HepG2 (cell line): ENCODE measurements at regions not wholly inside any gene's neighbourhood (a gene's known extent, or its start where the extent isn't known, plus 50 kb on each side); places are given as distances from the start of the nearest gene placed in this dataset.
A peak's percentile ranks its signal among the peaks of the same experiment; 100 is the strongest.

Experiments
- ATAC-seq: fragments of 200-7000 bp; cut with Tn5 transposase; 3 replicates; pipeline ENCODE4 v1.9.1; 2020; ENCODE audit warnings: mild to moderate bottlenecking, moderate library complexity
- BruUV-seq: library from RNA; stranded (reverse); fragments of 400-500 nt; replicated peaks from 2 replicates; lab custom pipeline; 2021; lab: Mats Ljungman, UMichigan
- CTCF ChIA-PET: fragments of 300-600 bp; formaldehyde crosslinking; extraction: SDS; loops from one replicate; lab custom pipeline; 2021; ENCODE audit warnings: low total read pairs, inconsistent platforms, low intra/inter-chr PET ratio; lab: Yijun Ruan, JAX
- POLR2A ChIA-PET: fragments of 350-600 bp; sonication (Branson Sonifier 250); formaldehyde crosslinking; loops from one replicate; lab custom pipeline; 2020; ENCODE audit warnings: antibody characterized with exemption, inconsistent platforms; lab: Yijun Ruan, JAX
- DNase-seq: peaks from one replicate; pipeline ENCODE4 v3.0.0-alpha.2; 2015; ENCODE audit warnings: low spot score
- FAIRE-seq: peaks from 3 replicates; lab custom pipeline; 2011; peaks lifted over from hg19 to GRCh38; lab: Jason Lieb, UNC
- H2AFZ ChIP-seq: one replicate; pipeline ENCODE4 v1.6.1; 2011; ENCODE audit warnings: low read length, inconsistent platforms
- H3K27ac ChIP-seq: fragments of 300-600 bp; 3 replicates; pipeline ENCODE4 v1.8.0; 2011; ENCODE audit warnings: mixed run types, mild to moderate bottlenecking, mixed read lengths, low read length, inconsistent platforms; ENCODE audit not compliant: insufficient read depth; ENCODE audit errors: extremely low read length
- H3K27me3 ChIP-seq, 2 experiments: fragments of 200-600 bp in 1 of 2; 2 replicates in 1 of 2; 3 replicates in 1 of 2; pipeline versions ENCODE4 v1.6.0 to v1.8.0; 2011; ENCODE audit warnings: low read length in 2 of 2, mild to moderate bottlenecking in 2 of 2, moderate library complexity in 2 of 2, inconsistent platforms in 1 of 2; ENCODE audit not compliant: insufficient read depth in 2 of 2, control insufficient read depth in 1 of 2
- H3K36me3 ChIP-seq, 2 experiments: fragments of 200-600 bp in 1 of 2; replicated peaks in 1 of 2; 2 replicates in 1 of 2; 3 replicates in 1 of 2; pipeline versions ENCODE4 v1.5.1 to v1.8.0; 2011; ENCODE audit warnings: low read length in 2 of 2, inconsistent platforms in 1 of 2; ENCODE audit not compliant: insufficient read depth in 2 of 2, control insufficient read depth in 1 of 2
- H3K4me1 ChIP-seq: 2 replicates; pipeline ENCODE4 v1.5.1; 2012; ENCODE audit warnings: low read length, inconsistent platforms; ENCODE audit not compliant: insufficient read depth
- H3K4me2 ChIP-seq: 2 replicates; pipeline ENCODE4 v1.6.0; 2011; ENCODE audit warnings: low read depth, low read length, inconsistent platforms
- H3K4me3 ChIP-seq, 3 experiments: fragments of 200-600 bp in 1 of 3; sonication (generic), shearing (Covaris generic) in 1 of 3; replicated peaks in 1 of 3; 2 replicates each; pipeline ENCODE4 v1.5.1; 2011 to 2016; ENCODE audit warnings: low read length in 3 of 3, inconsistent platforms in 2 of 3, low read depth in 2 of 3, mild to moderate bottlenecking in 2 of 3, control low read depth in 1 of 3, mixed read lengths in 1 of 3; ENCODE audit not compliant: insufficient read depth in 1 of 3
- H3K79me2 ChIP-seq: one replicate; pipeline ENCODE4 v1.6.1; 2011; ENCODE audit warnings: low read length, inconsistent platforms; ENCODE audit not compliant: insufficient read depth
- H3K9ac ChIP-seq: 2 replicates; pipeline ENCODE4 v1.6.0; 2011; ENCODE audit warnings: mild to moderate bottlenecking, low read depth, low read length, inconsistent platforms; ENCODE audit not compliant: insufficient read depth
- H3K9me3 ChIP-seq: 2 replicates; pipeline ENCODE4 v1.5.1; 2012; ENCODE audit warnings: mild to moderate bottlenecking, low read length
- H4K20me1 ChIP-seq: 2 replicates; pipeline ENCODE4 v1.6.0; 2011; ENCODE audit warnings: inconsistent platforms, mild to moderate bottlenecking, low read length, moderate library complexity; ENCODE audit not compliant: insufficient read depth
- ARID4A ChIP-seq: sonication (generic); formaldehyde crosslinking; IDR thresholded peaks from 2 replicates; pipeline ENCODE4 v1.5.0; 2020; ENCODE audit warnings: mild to moderate bottlenecking, missing genetic modification reagents, borderline replicate concordance
- EED ChIP-seq: sonication (generic); formaldehyde crosslinking; IDR thresholded peaks from 2 replicates; pipeline ENCODE4 v1.5.0; 2020; ENCODE audit warnings: mild to moderate bottlenecking, missing genetic modification reagents
- HOXA3 ChIP-seq: sonication (generic); formaldehyde crosslinking; IDR thresholded peaks from 2 replicates; pipeline ENCODE4 v1.5.0; 2020; ENCODE audit warnings: missing genetic modification reagents
- KDM5B ChIP-seq: sonication (generic); formaldehyde crosslinking; IDR thresholded peaks from 2 replicates; pipeline ENCODE4 v1.4.0; 2020; ENCODE audit warnings: missing genetic modification reagents, mild to moderate bottlenecking, borderline replicate concordance
- MAZ ChIP-seq, 2 experiments: sonication (generic) in 1 of 2; formaldehyde crosslinking in 1 of 2; IDR thresholded peaks; 2 replicates each; pipeline versions ENCODE4 v1.5.0 to v1.6.1; 2012 to 2020; ENCODE audit warnings: low read depth in 2 of 2, mild to moderate bottlenecking in 2 of 2, borderline replicate concordance in 1 of 2, improper control_type of control experiment in 1 of 2, low read length in 1 of 2, missing genetic modification reagents in 1 of 2, moderate library complexity in 1 of 2
- TCF12 ChIP-seq, 2 experiments: fragments of 450-650 bp in 1 of 2; sonication (generic) in 1 of 2; formaldehyde crosslinking in 1 of 2; IDR thresholded peaks; 2 replicates each; pipeline versions ENCODE4 v1.6.1 to v1.8.0; 2017 to 2022; ENCODE audit warnings: antibody characterized with exemption in 1 of 2, mild to moderate bottlenecking in 1 of 2, missing genetic modification reagents in 1 of 2, moderate library complexity in 1 of 2
- TCF7L2 ChIP-seq: IDR thresholded peaks from 2 replicates; pipeline ENCODE4 v1.6.1; 2011; ENCODE audit warnings: mild to moderate bottlenecking, low read depth, low read length, moderate library complexity
- TFAP4 ChIP-seq: sonication (generic); IDR thresholded peaks from 2 replicates; pipeline ENCODE4 v1.6.1; 2016; ENCODE audit warnings: low read depth, borderline replicate concordance
- XRCC5 ChIP-seq: fragments of 200-400 bp; formaldehyde crosslinking; optimal IDR thresholded peaks from 2 replicates; pipeline ENCODE3; 2017; ENCODE audit warnings: mild to moderate bottlenecking, low read length
- ZBTB34 ChIP-seq: sonication (generic); formaldehyde crosslinking; IDR thresholded peaks from 2 replicates; pipeline ENCODE4 v1.8.0; 2022; ENCODE audit warnings: mild to moderate bottlenecking, missing genetic modification reagents
- ZC3H4 ChIP-seq: sonication (generic); formaldehyde crosslinking; IDR thresholded peaks from 2 replicates; pipeline ENCODE4 v1.4.0; 2020; ENCODE audit warnings: missing genetic modification reagents, borderline replicate concordance
- ZNF160 ChIP-seq: sonication (generic); formaldehyde crosslinking; IDR thresholded peaks from 2 replicates; pipeline ENCODE4 v1.8.0; 2022; ENCODE audit warnings: mild to moderate bottlenecking, inconsistent platforms, missing genetic modification reagents
- ZNF230 ChIP-seq: sonication (generic); formaldehyde crosslinking; IDR thresholded peaks from 2 replicates; pipeline ENCODE4 v1.4.0; 2020; ENCODE audit warnings: mild to moderate bottlenecking, missing genetic modification reagents
- ZNF292 ChIP-seq: sonication (generic); formaldehyde crosslinking; IDR thresholded peaks from 2 replicates; pipeline ENCODE4 v1.8.1; 2022; ENCODE audit warnings: mild to moderate bottlenecking, low read depth, missing genetic modification reagents, borderline replicate concordance
- WGBS: methylation state at CpG from one replicate; pipeline ENCODE4 v1.1.6; 2017; ENCODE audit warnings: low lambda C conversion rate; 5-methylcytosine and 5-hydroxymethylcytosine counted together
- in situ Hi-C: cut with HindIII; loops from 2 replicates; pipeline ENCODE4 v1.10.0; 2017; ENCODE audit warnings: low pct_unique_long_range_greater_than_20kb; ENCODE audit not compliant: extremely low pct_ligation_motif_present
- intact Hi-C: fragments of 100-400 bp; cut with micrococcal nuclease; formaldehyde crosslinking; loops from one replicate; pipeline ENCODE4 v1.10.0; 2022; ENCODE audit not compliant: unreplicated experiment

- FAIRE-seq (no peak), ATAC-seq (peak; percentile 95), DNase-seq (peak; percentile 22)
- 68% methylated on average over 4 of the region's 10 CpGs for WGBS
- peak overlapping the region; percentile 63 for H2AFZ ChIP-seq
- peak overlapping the region in 1 of 3 experiments; percentile 39; a peak in 1 of 6 replicates for H3K4me3 ChIP-seq
- no peaks in the 10 kb centered on the region for H3K79me2 ChIP-seq
- CTCF ChIA-PET: interaction anchor here (2.3 kb wide), 1 partner anchor 194 kb away, joined by 9 read pairs; no protein-coding TSS in a partner anchor
- H3K36me3 ChIP-seq: no peaks in the 10 kb centered on the region
- POLR2A ChIA-PET: interaction anchor here (1.1 kb wide), 1 partner anchor 185 kb away, joined by 4 read pairs; the partner anchor contains the start of gene SETD9
- H3K4me2 ChIP-seq: peak overlapping the region; percentile 74
- intact Hi-C loops (no loop called here), in situ Hi-C loops (loop anchor here (25.0 kb wide), 1 partner anchor 833 kb away; no protein-coding TSS in a partner anchor)
- H3K27me3 ChIP-seq: no peaks in the 10 kb centered on the region
- peak overlapping the region; percentile 26 for H3K27ac ChIP-seq
- H3K9ac ChIP-seq: peak overlapping the region; percentile 15; the same call in 1 of the 2 replicates
- H4K20me1 ChIP-seq: no peaks in the 10 kb centered on the region
- H3K4me1 ChIP-seq: peaks cover 18% of the 10 kb centered on the region
- H3K9me3 ChIP-seq: peaks cover 12% of the 10 kb centered on the region; the same call in 1 of the 2 replicates
- no TSS peak for BruUV-seq
- TF ChIP-seq TCF12 (IDR thresholded peaks at IDR 0.05): no peak
- TF ChIP-seq TCF12 (CRISPR knock-in tag; IDR thresholded peaks at IDR 0.05): no peak
- TF ChIP-seq ZC3H4 (CRISPR knock-in tag): no peak
- TF ChIP-seq ZNF292 (CRISPR knock-in tag): 0 out of 2 replicates have a peak, but pooled peaks have one; percentile 24
- TF ChIP-seq KDM5B (CRISPR knock-in tag): peak; percentile 38; the same call in 1 of the 2 replicates
- no peak for TF ChIP-seq MAZ (IDR thresholded peaks at IDR 0.05; ENCODE audit: borderline replicate concordance, low read depth, low read length)
- TF ChIP-seq MAZ (CRISPR knock-in tag; IDR thresholded peaks at IDR 0.05; ENCODE audit: low read depth): no peak
- no peak for TF ChIP-seq ZNF160
- peak; percentile 15 for TF ChIP-seq XRCC5
- TF ChIP-seq ZBTB34 (CRISPR knock-in tag): 0 out of 2 replicates have a peak, but pooled peaks have one; percentile 33
- TF ChIP-seq ZNF230 (CRISPR knock-in tag): 0 out of 2 replicates have a peak, but pooled peaks have one; percentile 55
- no peak for TF ChIP-seq HOXA3 (CRISPR knock-in tag)
- TF ChIP-seq EED (CRISPR knock-in tag): 0 out of 2 replicates have a peak, but pooled peaks have one; percentile 22
- peak; percentile 46; the same call in 1 of the 2 replicates for TF ChIP-seq ARID4A (CRISPR knock-in tag)
- TF ChIP-seq TCF7L2: no peak
- TF ChIP-seq TFAP4: peak; percentile 78; the same call in 1 of the 2 replicates
Observed at GRCh38 chr5:57094753-57095683, 78.8 kb upstream of the GPBP1 start.
